HCT116 (cell line): ENCODE measurements at regions not wholly inside any gene's neighbourhood (a gene's known extent, or its start where the extent isn't known, plus 50 kb on each side); places are given as distances from the start of the nearest gene placed in this dataset.

ENCODE experiments used
- ATAC-seq: fragments of 200-7000 bp; cut with Tn5 transposase; 2 replicates; pipeline ENCODE4 v1.9.1; 2020; ENCODE audit warnings: mild to moderate bottlenecking, moderate library complexity
- BruUV-seq: library from RNA; stranded (reverse); fragments of 400-500 nt; replicated peaks from 2 replicates; lab custom pipeline; 2021; lab: Mats Ljungman, UMichigan
- CTCF ChIA-PET: fragments of 300-600 bp; sonication (Branson Sonifier 250); formaldehyde crosslinking; loops from one replicate; lab custom pipeline; 2021; ENCODE audit warnings: antibody characterized with exemption; lab: Charles Lee
- POLR2A ChIA-PET: fragments of 300-600, 350-600 bp; sonication (Branson Sonifier 250); formaldehyde crosslinking; loops from one replicate; lab custom pipeline; 2021; ENCODE audit warnings: antibody characterized with exemption; lab: Charles Lee
- RAD21 ChIA-PET, 2 experiments: fragments of 300-600 bp; sonication (Branson Sonifier 250); formaldehyde crosslinking; loops; one replicate each; lab custom pipeline; 2023; ENCODE audit warnings: low total read pairs in 2 of 2; ENCODE audit not compliant: uncharacterized antibody in 2 of 2, unreplicated experiment in 2 of 2, low non-redundant PET in 1 of 2; lab: Charles Lee
- DNase-seq: peaks from one replicate; pipeline ENCODE4 v3.0.0-alpha.2; 2010; ENCODE audit warnings: low read depth, low spot score
- H2AFZ ChIP-seq: fragments of 200-600 bp; shearing (Covaris generic), sonication (generic); 2 replicates; pipeline ENCODE4 v1.6.1; 2017; ENCODE audit warnings: low read depth, mixed run types, mixed read lengths, antibody characterized with exemption, low read length; ENCODE audit not compliant: poor library complexity, severe bottlenecking
- H3K27ac ChIP-seq: 2 replicates; pipeline ENCODE4 v1.5.1; 2012; ENCODE audit warnings: low read depth, low read length
- H3K27me3 ChIP-seq: fragments of 200-600 bp; sonication (generic); 2 replicates; pipeline ENCODE4 v1.6.1; 2016; ENCODE audit warnings: mixed run types, low read length, mixed read lengths; ENCODE audit not compliant: insufficient read depth
- H3K36me3 ChIP-seq, 2 experiments: fragments of 200-500 bp in 1 of 2; fragments of 200-600 bp in 1 of 2; sonication (Bioruptor generic) in 1 of 2; sonication (generic) in 1 of 2; 2 replicates each; pipeline versions ENCODE4 v1.5.1 to v1.6.1; 2014 to 2016; ENCODE audit warnings: low read length in 2 of 2, inconsistent platforms in 1 of 2, mixed read lengths in 1 of 2, mixed run types in 1 of 2; ENCODE audit not compliant: insufficient read depth in 2 of 2, control insufficient read depth in 1 of 2
- H3K4me1 ChIP-seq, 2 experiments: fragments of 200-600 bp in 1 of 2; sonication (generic) in 1 of 2; 2 replicates each; pipeline versions ENCODE4 v1.5.1 to v1.6.1; 2012 to 2017; ENCODE audit warnings: low read length in 2 of 2, inconsistent platforms in 1 of 2, mild to moderate bottlenecking in 1 of 2, mixed read lengths in 1 of 2, mixed run types in 1 of 2, moderate library complexity in 1 of 2; ENCODE audit not compliant: insufficient read depth in 2 of 2, control insufficient read depth in 1 of 2
- H3K4me2 ChIP-seq: fragments of 200-600 bp; sonication (generic); 2 replicates; pipeline ENCODE4 v1.6.1; 2017; ENCODE audit warnings: mixed run types, low read length, mixed read lengths
- H3K4me3 ChIP-seq, 2 experiments: fragments of 200-600 bp in 1 of 2; sonication (generic) in 1 of 2; replicated peaks in 1 of 2; 2 replicates each; pipeline ENCODE4 v1.5.1; 2011 to 2016; ENCODE audit warnings: low read length in 2 of 2, control low read depth in 1 of 2, low read depth in 1 of 2, mild to moderate bottlenecking in 1 of 2, mixed read lengths in 1 of 2, mixed run types in 1 of 2
- H3K79me2 ChIP-seq: fragments of 200-600 bp; sonication (generic); 2 replicates; pipeline ENCODE4 v1.6.1; 2017; ENCODE audit warnings: mild to moderate bottlenecking, mixed run types, low read length, moderate library complexity, mixed read lengths; ENCODE audit not compliant: insufficient read depth
- H3K9ac ChIP-seq: fragments of 200-600 bp; sonication (generic); 2 replicates; pipeline ENCODE4 v1.6.1; 2016; ENCODE audit warnings: low read length, mixed read lengths
- H3K9me2 ChIP-seq: fragments of 200-600 bp; sonication (generic), shearing (Covaris generic); 2 replicates; pipeline ENCODE4 v1.6.1; 2017; ENCODE audit warnings: mixed run types, mild to moderate bottlenecking, moderate library complexity; ENCODE audit not compliant: insufficient read depth
- H3K9me3 ChIP-seq, 2 experiments: fragments of 200-500 bp in 1 of 2; fragments of 200-600 bp in 1 of 2; sonication (Bioruptor generic) in 1 of 2; sonication (generic) in 1 of 2; 2 replicates each; pipeline ENCODE4 v1.6.1; 2014 to 2017; ENCODE audit warnings: low read length in 2 of 2, mixed read lengths in 2 of 2, inconsistent platforms in 1 of 2, low read depth in 1 of 2, mild to moderate bottlenecking in 1 of 2, mixed run types in 1 of 2, moderate library complexity in 1 of 2; ENCODE audit not compliant: control insufficient read depth in 1 of 2, insufficient read depth in 1 of 2
- H4K20me1 ChIP-seq: fragments of 200-600 bp; sonication (generic), shearing (Covaris generic); 2 replicates; pipeline ENCODE4 v1.6.1; 2017; ENCODE audit warnings: mixed run types, mild to moderate bottlenecking, moderate library complexity; ENCODE audit not compliant: insufficient read depth
- CEBPB ChIP-seq: IDR thresholded peaks from 2 replicates; pipeline ENCODE4 v1.6.1; 2012; ENCODE audit warnings: low read depth
- ELF1 ChIP-seq: IDR thresholded peaks from 2 replicates; pipeline ENCODE4 v1.6.1; 2012; ENCODE audit warnings: low read depth, borderline replicate concordance
- EZH2 ChIP-seq: fragments of 200-600 bp; sonication (generic); IDR thresholded peaks from 2 replicates; pipeline ENCODE4 v1.6.1; 2017; ENCODE audit warnings: antibody characterized with exemption, mixed run types
- JUND ChIP-seq: IDR thresholded peaks from 2 replicates; pipeline ENCODE4 v1.6.1; 2012
- POLR2AphosphoS5 ChIP-seq: IDR thresholded peaks from 2 replicates; pipeline ENCODE4 v1.6.1; 2011; ENCODE audit warnings: mild to moderate bottlenecking, low read depth, low read length, moderate library complexity
- SP1 ChIP-seq: IDR thresholded peaks from 2 replicates; pipeline ENCODE4 v1.6.1; 2012; ENCODE audit warnings: low read depth
- TCF7L2 ChIP-seq: IDR thresholded peaks from 2 replicates; pipeline ENCODE4 v1.7.0; 2011; ENCODE audit warnings: borderline replicate concordance, inconsistent platforms; ENCODE audit not compliant: insufficient read depth, insufficient read length; ENCODE audit errors: extremely low read depth
- YY1 ChIP-seq: IDR thresholded peaks from 2 replicates; pipeline ENCODE4 v1.6.1; 2011; ENCODE audit warnings: low read length, low read depth, moderate library complexity, mild to moderate bottlenecking; ENCODE audit not compliant: insufficient replicate concordance; ENCODE audit errors: extremely low read depth
- ZFX ChIP-seq: fragments of 450-650 bp; IDR thresholded peaks from 2 replicates; pipeline ENCODE4 v1.6.1; 2017
- ZNF274 ChIP-seq: fragments of 200-500 bp; sonication (Bioruptor generic); IDR thresholded peaks from 2 replicates; pipeline ENCODE4 v1.6.1; 2014; ENCODE audit warnings: mild to moderate bottlenecking, low read depth, low read length, inconsistent platforms
- intact Hi-C: fragments of 100-400 bp; cut with micrococcal nuclease; formaldehyde crosslinking; loops from 2 replicates; pipeline ENCODE4 v1.10.0; 2022

- Histone ChIP-seq H3K4me3 (no peak overlapping the region), H3K36me3 (no peaks in the 10 kb centered on the region), H3K27me3 (peaks cover 56% of the 10 kb centered on the region), H3K4me1 (no peaks in the 10 kb centered on the region), H3K9ac (no peak overlapping the region), H3K9me3 (no peaks in the 10 kb centered on the region), H2AFZ (no peak overlapping the region), H3K27ac (no peak overlapping the region)
- ChIA-PET RAD21 (no interaction called here), POLR2A (no interaction called here)
- no TSS peak for BruUV-seq
- DNase-seq (no peak), ATAC-seq (no peak)
- intact Hi-C loops = no loop called here
- TF ChIP-seq JUND (no peak), YY1 (no peak)
- TF ChIP-seq, all 23 proteins: peak for 0
- no peaks in the 10 kb centered on the region for H4K20me1 ChIP-seq
- H3K4me2 ChIP-seq = no peak overlapping the region
- no peaks in the 10 kb centered on the region for H3K9me2 ChIP-seq
- no peaks in the 10 kb centered on the region for H3K79me2 ChIP-seq
- CTCF ChIA-PET = no interaction called here
These were observed 316.6 kb downstream of the MIAT start for GRCh38 chr22:26974034-26974433.

DNA sequence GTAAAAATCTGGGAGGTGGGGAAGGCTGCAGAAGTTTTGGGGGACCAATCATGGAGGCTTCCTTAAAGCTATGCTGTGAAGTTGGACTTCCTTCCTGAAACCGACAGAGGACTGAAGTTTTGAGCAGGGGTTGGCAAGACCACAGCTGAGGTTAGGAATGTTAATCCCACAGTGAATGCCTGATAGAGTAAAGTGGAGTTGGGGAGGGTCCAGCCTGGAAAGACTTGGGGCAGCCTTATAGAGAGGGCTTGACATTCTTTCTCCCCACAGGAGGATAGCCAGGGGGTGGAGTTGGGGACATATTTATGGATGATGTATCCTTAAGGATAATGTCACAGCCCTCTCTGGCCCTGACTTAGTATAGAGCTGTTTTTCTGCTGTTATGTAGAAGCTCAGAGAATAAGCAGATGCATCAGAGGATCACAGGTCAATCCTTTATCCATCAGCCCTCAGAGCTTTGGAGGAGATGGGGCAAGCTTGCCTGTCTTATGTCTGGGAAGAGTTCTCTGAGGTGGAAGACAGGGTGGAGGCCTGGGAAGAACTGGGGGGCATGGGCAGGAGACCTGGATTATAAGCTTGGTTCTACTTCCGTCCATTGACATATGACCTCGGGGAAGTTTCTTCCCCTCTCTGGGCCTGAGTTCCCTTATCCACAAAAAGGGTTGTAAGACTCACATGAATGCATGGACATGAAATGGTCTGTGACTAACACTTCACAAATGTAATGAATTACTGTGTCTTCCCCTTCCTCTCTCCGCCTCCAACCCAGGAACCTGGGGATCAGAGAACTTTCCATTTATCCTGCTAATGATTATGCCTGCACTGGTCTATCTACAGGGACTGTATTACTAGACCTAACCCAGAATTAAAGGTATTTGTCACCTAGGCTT lies 317.8 kb downstream of the MIAT start:
- Histone ChIP-seq H2AFZ (no peak overlapping the region), H3K4me3 (no peak overlapping the region), H3K4me2 (no peak overlapping the region), H3K9me3 (no peaks in the 10 kb centered on the region), H3K27ac (no peak overlapping the region), H3K9me2 (no peaks in the 10 kb centered on the region), H3K9ac (no peak overlapping the region), H3K4me1 (no peaks in the 10 kb centered on the region), H3K27me3 (peaks cover 65% of the 10 kb centered on the region), H3K79me2 (no peaks in the 10 kb centered on the region)
- ChIA-PET CTCF (no interaction called here), RAD21 (no interaction called here), POLR2A (no interaction called here)
- no TSS peak for BruUV-seq
- ATAC-seq = no peak
- TF ChIP-seq ZFX = no peak
- TF ChIP-seq POLR2AphosphoS5 = no peak
- no peak for TF ChIP-seq TCF7L2
- no peak for TF ChIP-seq ELF1
- no peak for TF ChIP-seq EZH2
- TF ChIP-seq CEBPB = no peak
- TF ChIP-seq ZNF274 = no peak
- no peak for TF ChIP-seq YY1
- no peak for TF ChIP-seq SP1
- TF ChIP-seq, all 23 proteins: peak for 0
- Histone ChIP-seq H3K36me3 (no peaks in the 10 kb centered on the region), H4K20me1 (no peaks in the 10 kb centered on the region)
- no peak for DNase-seq
- intact Hi-C loops = no loop called here
